ENCODE measurements at regions not wholly inside any gene's neighbourhood (a gene's known extent, or its start where the extent isn't known, plus 50 kb on each side); places are given as distances from the start of the nearest gene placed in this dataset.
"Not testable (repeated sequence)": the region's sequence is repeated elsewhere in the genome, so short reads cannot be mapped to it uniquely, and the experiment has no call there.

DNA sequence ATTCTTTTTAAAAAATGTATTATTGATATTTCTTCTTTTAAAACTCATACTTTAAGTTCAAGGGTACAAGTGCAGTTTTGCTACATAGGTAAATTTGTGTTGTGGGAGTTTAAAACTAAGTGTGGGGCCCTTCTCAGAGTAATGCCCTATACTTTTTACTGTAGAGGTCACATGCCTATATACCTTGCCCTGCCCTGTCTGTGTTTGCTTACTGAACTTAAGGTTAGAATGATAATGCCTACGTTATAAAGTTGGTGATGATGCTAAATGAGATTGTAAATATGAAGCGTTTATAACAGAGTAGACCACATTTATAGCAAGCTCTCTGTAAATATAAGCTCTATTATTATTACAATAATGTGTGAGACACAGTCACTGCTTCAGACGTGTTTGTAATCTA, 261.9 kb downstream of the RASSF9 start:
- no peak for DNase-seq (ENCODE audit: low spot score)

DNA sequence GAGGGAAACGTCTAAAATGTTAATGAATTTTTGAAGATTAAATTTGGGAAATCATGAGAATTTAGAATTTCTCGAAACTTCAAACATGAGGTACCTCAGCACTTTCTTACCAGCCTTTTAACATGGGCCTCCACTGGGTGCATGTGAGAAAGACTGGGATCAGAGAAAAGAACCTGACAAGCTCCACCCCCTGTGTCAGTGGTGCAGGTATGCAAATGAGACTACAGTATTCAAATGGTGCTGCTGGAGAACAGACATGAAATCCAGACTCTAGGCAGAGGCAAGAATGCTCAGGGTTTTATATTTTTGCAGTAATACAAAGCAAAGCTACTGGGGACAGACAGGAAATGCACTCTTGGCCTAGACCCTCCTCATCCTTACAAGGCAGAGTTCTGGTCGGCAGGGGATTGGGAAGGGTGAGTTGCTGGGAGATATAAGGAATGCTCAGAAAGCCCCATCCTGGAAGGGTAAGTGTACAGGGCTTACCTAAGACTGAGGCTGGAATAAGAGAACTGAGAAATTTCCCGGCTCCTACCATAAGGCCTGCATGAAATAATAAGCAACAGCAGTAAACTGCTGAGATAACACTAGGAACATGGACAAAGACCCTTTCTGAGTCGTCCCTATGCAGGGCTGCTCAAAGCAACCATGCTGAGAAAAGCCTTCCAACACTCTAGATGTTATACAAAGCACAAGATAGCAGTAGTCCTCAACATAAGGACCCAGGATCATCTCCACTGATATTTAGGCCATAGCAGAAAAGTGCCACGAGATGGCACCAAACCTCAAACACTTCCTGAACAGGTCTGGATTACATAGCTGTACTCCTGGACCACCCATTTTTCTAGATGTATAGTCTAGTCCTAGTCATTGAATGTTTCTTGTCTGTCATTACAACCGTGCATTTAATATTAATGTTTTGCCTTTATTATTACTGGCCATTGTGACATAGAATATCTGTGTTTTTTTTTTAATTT, 260.8 kb downstream of the RASSF9 start:
- peak; percentile 68 for DNase-seq (ENCODE audit: low spot score)

DNA sequence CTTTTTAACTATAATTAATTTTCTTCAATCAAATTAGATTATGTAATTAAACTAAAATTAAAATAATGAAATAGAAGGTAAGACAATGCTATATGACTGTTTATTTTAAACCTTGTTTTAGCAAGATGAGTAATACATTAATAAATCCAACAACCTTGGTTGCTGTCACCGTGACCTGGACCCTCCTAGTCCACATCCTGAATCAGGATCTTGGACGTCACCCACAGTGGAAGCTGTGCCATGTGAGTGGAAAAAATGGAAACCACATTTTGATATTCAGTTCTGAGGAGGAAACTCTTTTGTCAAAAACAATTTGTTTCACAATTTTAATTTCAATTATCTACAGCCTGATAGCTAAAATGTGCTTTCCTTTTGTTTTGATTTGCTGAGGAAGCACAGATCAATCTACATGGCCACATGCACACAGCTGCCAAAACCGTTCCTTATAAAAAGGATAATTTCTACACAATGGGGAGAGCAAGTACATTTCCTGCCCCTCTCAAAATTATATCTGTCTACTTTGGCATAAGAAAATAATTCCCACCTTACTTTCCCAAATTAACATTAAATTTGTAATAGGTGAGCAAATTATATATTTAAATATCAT, 255.5 kb downstream of the RASSF9 start:
- DNase-seq (ENCODE audit: low spot score), result no peak

DNA sequence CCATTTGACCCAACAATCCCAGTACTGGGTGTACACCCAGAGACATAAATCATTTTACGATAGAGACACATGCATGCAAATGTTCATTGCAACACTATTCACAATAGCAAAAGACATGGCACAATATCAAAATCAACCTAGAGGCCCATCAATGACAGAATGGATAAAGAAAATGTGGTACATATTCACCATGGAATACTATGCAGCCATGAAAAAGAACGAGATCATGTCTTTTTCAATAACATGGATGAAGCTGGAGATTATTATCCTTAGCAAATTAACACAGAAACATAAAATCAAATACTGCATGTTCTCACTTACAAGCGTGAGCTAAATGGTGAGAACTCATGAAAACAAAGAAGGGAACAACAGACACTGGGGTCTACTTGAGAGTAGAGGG, 249.1 kb downstream of the RASSF9 start:
- no peak for DNase-seq (ENCODE audit: low spot score)

DNA sequence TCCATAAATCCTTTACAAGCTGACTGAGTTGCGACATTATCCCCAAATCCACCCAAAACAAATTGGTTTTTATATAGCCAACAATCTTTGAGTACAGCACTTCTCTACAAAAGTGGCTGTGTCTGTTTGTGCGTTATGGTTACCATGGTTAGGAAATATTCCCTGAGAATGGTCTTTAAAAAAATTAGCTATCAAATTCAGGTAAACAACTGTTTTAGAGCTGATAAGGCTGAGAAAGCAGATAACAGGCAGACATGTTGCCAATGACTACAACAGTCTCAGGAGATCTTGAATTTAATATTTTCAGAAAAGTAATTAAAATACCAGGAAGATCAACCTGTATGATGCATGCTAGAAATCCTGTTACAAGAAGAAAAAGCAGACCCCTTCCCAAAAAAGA, 248.0 kb downstream of the RASSF9 start:
- no peak for DNase-seq (ENCODE audit: low spot score)

DNA sequence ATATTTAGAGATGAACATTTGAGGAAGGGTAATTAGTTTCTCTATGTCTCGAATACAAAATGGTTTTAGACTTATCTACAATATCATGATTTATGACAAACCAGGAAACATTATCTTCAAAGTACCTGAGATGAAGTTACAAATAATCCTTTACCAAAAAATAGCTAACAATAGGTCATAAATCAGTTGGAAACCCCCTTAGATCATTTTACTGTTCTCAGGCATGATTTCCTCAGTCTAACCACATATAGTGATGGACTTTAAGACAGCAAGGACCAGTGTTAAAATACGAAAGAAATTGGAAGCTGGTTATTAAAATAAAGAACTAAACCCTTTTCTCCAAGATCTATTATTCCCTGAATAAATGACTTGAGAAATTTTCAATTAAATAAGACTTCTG, 235.4 kb downstream of the RASSF9 start:
- no peak for DNase-seq (ENCODE audit: low spot score)

DNA sequence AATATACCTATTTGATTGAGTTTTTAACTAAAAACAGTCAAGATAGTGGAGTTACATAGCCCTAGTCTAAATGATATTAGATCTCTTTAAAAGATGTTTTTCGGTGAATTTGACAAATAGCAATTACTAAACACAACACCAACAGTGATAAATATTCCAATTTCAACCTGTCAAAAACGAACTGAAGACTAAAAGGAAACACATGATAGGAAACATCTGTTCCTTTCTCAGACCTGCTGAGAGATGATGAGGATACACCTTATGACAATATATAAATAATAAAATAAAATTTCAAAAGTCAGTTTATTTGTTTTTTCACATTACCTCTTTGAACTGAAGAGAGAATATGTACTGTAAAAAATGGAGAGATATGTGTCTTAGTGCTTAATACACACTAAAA, 232.7 kb downstream of the RASSF9 start:
- DNase-seq (ENCODE audit: low spot score), result no peak

DNA sequence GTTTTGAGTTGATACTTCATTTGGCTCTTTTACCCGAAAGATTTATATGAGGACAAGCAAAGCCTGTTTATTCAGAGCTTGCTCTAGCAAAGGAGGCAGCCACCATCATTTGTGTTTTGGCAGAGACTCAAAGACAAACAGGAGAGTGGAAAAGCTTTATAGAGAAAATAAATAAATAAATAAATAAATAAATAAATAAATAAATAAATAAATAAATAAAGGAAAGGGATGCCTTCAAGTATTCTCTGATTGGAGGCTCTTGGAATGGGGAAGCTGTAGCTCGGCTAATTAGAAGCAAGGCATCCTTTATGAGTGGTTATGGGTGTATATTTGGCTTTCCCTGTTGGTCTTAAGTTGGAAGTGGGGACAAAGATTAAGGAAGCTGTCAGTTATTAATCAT, 229.8 kb downstream of the RASSF9 start:
- no peak for DNase-seq (ENCODE audit: low spot score)

DNA sequence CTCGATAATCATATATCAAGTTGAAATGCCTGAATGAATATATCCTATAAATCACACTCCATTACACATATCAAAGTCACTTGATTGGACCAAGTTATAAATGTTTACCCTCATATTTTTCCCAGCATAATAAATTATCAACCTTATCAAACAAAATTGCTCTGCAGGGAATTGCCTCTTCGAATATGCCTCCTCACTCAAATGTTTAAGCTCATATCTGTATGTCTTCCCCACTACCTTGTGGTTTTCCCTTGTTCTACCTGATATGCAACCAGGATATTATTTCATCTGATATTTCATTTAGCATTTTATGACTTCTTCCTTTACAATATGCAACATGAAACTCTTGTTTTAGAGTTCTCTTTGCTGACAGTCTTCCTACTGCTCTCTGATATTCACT, 226.4 kb downstream of the RASSF9 start:
- no peak for DNase-seq (ENCODE audit: low spot score)

DNA sequence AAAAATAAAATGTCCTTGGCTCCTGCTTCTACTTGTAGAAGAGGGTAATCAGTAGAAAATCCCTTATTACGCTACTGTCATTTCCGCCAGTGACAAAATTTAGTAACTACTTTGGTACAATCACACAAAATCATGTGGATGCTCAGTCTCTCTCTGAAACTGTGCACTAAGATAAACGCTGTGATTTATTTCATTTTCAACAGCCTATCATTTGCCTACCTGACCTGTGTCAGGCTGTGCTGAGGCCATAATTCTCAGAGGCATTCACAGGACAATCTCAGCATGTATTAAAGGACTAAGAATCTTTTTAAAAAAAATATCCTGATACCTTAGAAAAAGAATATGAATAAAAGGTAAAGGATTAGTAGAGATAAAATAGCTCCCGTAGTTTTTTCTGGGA, 226.0 kb downstream of the RASSF9 start:
- no peak for DNase-seq (ENCODE audit: low spot score)

DNA sequence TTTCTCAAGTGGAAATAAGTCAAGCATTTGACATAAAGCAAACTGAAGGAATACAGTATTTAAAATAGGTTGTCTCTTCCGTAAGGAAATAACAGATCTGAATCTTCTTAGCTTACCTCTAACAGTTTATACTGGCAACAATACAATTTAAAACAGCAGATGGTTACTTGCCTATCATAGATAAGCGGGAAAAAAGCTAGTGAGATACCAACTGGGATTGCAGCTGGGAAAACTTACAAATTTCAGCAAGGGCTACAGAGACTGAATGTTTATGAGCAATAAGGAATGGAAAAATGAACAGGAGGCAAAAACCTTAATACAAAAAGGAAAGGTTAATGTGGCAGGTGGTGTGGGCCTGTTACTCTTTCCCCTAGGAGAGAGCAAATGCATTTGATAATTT, 220.0 kb downstream of the RASSF9 start:
- DNase-seq (ENCODE audit: low spot score), result no peak

DNA sequence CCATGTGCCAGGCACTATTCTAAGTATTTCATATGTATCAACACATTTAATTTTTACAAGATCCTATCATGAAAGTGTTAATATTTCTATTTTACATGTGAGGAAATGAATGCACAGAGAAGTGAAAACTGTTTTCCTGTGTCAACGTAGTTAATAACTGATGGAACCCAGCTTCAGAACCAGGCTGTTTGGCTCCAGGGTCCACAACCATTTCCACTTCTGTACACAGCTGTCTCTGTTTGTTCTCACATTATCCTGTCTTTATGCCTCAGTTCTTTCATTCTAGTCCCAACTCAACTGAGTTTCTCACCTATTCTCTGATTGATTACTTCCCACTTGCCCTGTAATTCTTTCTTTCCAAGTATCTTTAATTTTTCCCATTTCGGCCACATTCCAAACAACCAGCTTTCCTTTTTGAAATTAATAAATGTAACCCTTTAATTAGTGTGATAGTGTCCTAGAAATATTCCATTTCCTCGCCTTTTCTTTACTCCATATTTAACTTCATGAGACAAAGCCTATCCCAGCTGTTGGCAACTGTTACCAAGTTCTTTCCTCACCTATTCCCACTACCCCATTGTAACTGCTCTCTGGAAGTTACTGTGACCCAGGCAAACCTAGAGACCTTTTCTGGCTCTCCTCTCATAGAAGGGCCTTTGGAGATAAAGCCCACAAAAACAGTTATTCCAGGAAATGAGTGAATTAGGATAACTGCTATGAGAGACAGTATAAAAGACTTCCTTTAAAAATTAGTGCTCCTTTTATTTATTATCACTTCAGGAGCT, 218.7 kb downstream of the RASSF9 start:
- DNase-seq (ENCODE audit: low spot score), result no peak

DNA sequence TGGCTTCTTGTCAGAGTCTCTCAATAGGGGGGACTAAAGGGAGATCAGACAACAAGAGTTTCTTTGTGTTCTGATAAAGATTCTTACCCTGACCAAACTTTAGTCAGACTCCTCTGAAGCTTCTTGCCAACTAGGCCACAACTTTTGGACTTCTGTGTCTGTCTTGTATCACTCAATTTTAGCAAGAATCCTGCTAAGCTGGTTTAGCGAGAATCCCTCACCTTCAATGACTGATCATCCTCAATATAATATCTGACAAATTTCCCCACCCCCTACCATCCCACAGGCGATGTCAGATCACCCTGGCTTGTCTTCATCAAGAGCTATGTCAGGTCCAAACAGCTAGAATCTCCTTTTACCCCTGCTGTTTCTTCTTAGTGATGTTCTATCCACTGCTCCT, 215.2 kb downstream of the RASSF9 start:
- DNase-seq (ENCODE audit: low spot score), result no peak

DNA sequence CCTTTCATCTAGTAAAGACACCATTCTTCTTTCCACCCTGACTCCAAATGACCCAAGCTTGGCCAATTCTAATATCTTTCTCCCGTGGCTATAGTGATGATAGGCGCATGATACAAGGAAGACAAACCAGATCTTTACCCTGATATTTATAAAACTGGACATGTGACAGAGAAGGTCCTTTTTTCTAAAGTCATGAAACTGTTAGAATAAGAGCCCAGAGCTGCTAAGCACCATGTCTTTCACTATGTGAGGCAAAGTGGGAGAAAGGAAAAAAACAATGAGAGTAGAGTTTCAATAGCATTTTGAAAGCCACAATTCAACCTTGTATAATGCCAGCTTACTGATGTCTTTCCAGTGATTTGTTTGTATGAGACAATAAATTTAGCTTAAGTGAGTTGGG, 212.4 kb downstream of the RASSF9 start:
- no peak for DNase-seq (ENCODE audit: low spot score)

DNA sequence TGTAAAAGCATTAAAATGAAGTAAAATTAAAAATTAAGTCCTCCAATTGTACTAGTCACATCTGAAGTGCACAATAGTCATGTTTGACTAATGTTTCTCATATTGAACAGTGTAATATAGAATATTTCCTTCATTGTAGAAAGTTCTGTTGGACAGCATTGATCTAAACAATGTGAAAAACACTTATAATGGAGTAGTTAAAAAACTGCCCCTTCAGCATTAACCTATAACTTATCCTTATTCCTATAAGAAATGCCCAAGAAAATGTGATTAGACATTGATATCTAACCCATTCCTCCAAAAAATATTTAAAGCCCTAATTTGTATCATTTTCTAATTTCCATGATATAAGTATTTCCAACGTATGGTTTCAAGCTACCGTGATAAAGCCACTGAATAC, 210.7 kb downstream of the RASSF9 start:
- DNase-seq (ENCODE audit: low spot score), result no peak

DNA sequence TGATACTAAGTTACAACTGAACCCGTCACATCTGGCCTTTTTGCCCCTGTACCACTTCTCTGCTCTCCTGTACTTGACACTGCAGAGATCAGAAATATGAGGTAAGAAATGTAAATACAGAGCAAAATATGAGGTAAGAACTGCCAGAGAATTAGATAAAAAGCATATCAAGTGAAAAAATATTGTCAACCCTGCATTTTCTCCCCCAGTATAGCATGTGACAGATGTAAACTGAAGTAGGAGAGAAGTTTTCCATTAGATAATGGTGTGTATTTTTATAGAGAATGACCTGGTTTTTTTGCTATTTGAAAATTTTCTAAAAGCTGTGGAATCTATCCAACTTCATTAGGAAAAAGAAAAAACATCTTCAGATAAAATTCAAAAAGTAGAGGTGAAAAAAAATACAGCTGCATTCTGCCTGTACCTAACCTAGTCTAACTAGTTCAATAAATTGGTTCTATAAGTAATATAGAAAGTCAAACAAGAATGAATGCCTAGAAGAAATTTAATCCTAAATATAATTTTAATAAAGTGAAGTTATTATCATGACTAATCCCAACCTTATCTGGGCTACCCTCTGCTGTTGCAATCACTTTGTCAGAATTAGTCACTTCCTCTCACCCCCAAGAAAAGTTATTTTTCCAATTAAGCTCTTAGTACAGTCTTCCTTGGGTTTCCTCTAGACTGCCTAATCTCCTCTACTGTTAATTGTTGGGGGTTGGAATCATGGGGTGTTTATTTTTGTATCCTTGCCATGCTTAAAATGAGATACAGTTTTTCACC, 210.0 kb downstream of the RASSF9 start:
- no peak for DNase-seq (ENCODE audit: low spot score)

DNA sequence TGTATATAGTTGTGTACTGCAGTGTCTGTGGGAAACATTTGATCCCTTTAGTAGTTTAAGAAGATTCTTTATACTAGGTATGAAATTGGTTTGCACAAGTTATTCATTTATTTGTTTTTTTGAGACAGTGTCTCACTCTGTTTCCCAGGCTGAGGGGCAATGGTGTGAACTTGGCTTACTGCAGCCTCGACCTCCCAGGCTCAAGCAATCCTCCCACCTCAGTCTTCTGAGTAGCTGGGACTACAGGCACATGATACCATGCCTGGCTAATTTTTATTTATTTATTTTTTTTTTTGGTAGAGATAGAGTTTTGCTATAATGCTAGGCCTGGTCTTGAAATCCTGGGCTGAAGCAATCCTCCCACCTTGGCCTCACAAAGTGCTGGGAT, 209.4 kb downstream of the RASSF9 start:
- DNase-seq (ENCODE audit: low spot score), result no peak

DNA sequence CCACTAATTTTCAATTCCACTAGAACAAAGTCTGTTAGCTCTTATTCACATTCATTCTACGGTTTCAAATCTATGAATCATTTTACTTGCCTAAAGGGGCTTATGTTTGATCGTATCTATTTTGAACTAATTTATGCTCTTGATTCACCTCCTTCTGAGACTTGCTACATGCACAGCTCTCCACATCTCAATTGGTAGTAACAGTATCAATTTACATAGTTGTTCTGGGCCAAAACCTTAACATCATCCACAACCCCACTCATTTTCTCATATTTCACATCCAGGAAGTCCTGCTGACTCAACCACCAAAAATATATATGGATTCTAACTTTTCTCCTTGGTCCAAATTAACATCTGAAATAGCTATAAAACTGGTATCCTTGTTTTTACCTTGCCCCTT, 208.6 kb downstream of the RASSF9 start:
- no peak for DNase-seq (ENCODE audit: low spot score)

DNA sequence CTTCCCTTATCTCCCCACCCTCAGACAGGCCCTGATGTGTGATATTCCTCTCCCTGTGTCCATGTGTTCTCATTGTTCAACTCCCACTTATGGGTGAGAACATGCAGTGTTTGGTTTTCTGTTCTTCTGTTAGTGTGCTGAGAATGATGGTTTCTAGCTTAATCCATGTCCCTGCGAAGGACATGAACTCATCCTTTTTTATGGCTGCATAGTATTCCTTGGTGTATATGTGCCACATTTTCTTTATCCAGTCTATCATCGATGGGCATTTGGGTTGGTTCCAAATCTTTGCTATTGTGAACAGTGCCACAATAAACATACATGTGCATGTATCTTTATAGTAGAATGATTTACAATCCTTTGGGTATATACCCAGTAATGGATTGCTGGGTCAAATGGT, 207.6 kb downstream of the RASSF9 start:
- not testable (repeated sequence) for DNase-seq (ENCODE audit: low spot score)

DNA sequence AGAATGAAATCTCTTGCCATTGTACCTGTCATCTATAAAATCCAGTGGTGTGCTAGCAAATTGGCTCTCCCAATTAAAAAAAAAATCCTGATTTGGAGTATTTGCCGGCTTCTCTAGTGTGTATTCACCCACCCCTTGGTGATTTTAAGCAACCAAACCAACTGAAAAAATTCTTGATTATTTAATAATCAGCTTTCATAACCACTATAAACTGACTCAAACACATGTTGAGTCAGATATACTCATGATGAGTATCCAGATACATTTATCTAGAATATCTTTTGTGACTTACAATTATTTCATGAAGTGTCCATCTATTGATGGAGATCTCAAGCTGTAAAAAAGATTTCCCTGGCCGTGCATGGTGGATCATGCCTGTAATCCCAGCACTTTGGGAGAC, 205.4 kb downstream of the RASSF9 start:
- no peak for DNase-seq (ENCODE audit: low spot score)

DNA sequence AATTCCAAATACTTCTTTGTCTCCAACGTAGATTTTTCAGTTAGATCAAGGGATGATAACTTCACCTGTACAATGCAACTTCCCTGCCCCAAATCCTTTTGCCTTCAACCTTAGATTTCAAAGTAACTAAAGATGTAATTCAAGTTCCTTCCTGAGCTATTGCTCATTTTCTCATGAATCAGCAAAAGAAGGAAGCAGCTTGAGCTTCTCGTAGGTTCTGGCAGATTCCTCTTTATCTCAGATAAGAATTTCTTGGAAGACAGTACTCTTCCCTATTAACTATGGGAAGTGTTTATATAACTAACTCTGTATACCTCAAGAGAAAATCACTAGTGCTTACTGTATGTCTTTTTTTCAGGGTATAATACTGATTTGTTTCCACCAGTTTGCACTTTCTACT, 203.8 kb downstream of the RASSF9 start:
- no peak for DNase-seq (ENCODE audit: low spot score)

DNA sequence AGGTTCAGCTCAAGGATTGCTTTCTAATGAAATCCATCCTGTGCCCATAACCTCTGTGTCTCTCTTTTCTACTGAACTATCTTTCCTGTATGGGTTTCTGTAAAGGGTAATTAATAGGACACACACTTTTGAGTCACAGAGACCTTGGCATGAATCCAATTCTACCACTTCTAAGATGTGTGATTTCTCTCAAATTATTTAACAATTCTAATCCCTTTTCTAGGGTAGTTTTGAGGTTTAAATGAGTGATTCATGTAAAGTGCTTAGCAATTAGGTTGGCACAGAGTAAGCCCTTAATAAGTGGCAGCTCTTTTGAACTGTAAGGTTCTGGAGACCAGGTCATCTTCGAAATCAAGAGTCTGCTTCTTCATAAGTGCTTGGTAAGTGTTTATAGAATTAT, 202.7 kb downstream of the RASSF9 start:
- DNase-seq (ENCODE audit: low spot score), result no peak

Data from iPS-NIHi11 (cell line).